ENCODE measurements at regions not wholly inside any gene's neighbourhood (a gene's known extent, or its start where the extent isn't known, plus 50 kb on each side); places are given as distances from the start of the nearest gene placed in this dataset.

DNA sequence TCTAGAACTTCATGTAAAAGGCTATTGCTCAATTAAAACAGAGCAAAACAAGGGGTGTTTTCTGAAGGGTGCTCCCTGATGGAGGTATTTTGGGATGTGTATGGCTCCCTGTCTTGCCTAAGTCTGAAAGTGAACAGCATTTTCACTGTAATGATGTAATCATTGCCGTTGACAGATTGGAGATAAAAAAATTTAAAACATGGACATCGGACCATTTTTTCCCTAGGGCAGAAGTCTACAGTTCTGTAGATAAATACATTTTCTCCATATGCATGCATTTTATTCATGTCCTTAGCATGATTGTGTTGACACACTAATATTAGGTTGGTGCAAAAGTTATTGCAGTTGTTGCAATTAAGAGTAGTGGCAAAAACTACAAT is 85.1 kb upstream of the ATXN1 start:
- Histone ChIP-seq H3K4me3 (no peak overlapping the region), H3K4me1 (peaks cover 15% of the 10 kb centered on the region), H3K36me3 (no peaks in the 10 kb centered on the region), H3K9me3 (no peaks in the 10 kb centered on the region), H3K27me3 (ENCODE audit: low read depth) (no peaks in the 10 kb centered on the region), H3K27ac (no peak overlapping the region)
- no peak for ATAC-seq
- TF ChIP-seq, protein P1, sequence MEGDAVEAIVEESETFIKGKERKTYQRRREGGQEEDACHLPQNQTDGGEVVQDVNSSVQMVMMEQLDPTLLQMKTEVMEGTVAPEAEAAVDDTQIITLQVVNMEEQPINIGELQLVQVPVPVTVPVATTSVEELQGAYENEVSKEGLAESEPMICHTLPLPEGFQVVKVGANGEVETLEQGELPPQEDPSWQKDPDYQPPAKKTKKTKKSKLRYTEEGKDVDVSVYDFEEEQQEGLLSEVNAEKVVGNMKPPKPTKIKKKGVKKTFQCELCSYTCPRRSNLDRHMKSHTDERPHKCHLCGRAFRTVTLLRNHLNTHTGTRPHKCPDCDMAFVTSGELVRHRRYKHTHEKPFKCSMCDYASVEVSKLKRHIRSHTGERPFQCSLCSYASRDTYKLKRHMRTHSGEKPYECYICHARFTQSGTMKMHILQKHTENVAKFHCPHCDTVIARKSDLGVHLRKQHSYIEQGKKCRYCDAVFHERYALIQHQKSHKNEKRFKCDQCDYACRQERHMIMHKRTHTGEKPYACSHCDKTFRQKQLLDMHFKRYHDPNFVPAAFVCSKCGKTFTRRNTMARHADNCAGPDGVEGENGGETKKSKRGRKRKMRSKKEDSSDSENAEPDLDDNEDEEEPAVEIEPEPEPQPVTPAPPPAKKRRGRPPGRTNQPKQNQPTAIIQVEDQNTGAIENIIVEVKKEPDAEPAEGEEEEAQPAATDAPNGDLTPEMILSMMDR (IDR thresholded peaks at IDR 0.05) = no peak
- no peak for DNase-seq
- intact Hi-C loops (cut with DNase I) = no loop called here

DNA sequence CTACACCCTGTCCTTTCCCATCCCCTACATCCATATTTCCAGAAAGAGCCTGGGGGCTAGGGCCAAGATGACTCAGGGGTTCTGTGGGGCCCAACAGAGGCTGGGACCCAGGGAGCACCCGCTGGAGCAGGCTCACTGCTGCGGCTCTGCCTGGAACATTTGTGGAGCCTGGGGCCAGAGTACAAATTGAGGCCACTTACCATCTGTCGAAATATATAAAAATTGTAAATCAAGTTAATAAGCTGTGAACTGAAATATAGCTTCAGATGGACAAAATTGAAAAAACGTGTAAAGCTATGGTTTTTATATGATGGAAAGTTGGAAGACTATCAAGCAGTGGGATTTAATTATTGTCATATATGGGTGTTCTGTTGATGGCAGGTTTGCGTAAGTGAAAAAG is 82.9 kb upstream of the ATXN1 start:
- Histone ChIP-seq H3K27me3 (ENCODE audit: low read depth) (no peaks in the 10 kb centered on the region), H3K9me3 (no peaks in the 10 kb centered on the region), H3K4me1 (peaks cover under 1% of the 10 kb centered on the region), H3K36me3 (no peaks in the 10 kb centered on the region), H3K27ac (no peak overlapping the region), H3K4me3 (no peak overlapping the region)
- no peak for DNase-seq
- intact Hi-C loops (cut with DNase I) = no loop called here
- no peak for ATAC-seq
- TF ChIP-seq, protein P1 (IDR thresholded peaks at IDR 0.05) = no peak

DNA sequence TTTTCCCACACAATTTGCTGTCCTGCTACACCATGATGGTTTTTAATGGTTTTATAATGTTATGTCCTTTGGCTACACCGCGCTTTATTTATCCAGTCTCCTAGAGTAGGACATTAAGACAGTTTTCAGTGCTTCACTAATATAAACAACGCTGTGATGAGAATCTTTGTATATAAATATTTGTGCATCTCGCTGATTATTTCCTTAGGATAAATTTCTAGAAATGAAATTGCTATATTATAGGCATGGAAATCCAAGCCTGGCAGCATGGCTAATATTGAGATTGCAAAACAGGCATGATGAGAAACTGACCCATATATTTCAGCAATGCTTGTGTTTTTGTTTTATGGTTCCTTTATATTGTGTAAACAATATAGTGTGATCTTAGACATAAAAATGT is 81.4 kb upstream of the ATXN1 start:
- H3K27me3 ChIP-seq (ENCODE audit: low read depth) = no peaks in the 10 kb centered on the region
- no peaks in the 10 kb centered on the region for H3K36me3 ChIP-seq
- no peaks in the 10 kb centered on the region for H3K9me3 ChIP-seq
- H3K27ac ChIP-seq = no peak overlapping the region
- DNase-seq = no peak
- TF ChIP-seq, protein P1 (IDR thresholded peaks at IDR 0.05) = no peak
- H3K4me1 ChIP-seq = no peaks in the 10 kb centered on the region
- intact Hi-C loops (cut with DNase I) = no loop called here
- ATAC-seq = no peak
- H3K4me3 ChIP-seq = no peak overlapping the region

DNA sequence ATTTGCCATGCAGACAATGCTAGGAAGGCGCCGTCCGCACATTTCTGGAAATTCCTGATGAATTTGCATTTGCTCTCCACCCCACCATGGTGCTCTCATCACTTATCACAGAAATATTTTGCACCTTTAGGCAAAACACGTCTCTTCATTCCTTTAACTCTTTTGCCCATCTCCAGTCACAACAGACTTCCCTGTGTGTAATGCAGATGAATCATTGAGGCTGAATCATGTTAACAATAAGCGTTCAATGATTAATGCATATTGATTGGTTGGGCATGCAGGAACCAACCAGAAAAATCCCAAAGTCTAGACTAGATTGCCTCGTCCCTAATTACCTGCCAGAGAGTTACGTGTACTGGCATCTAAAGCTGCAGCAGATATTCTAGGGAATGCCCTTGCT is 80.0 kb upstream of the ATXN1 start:
- intact Hi-C loops (cut with DNase I) = no loop called here
- DNase-seq (no peak), ATAC-seq (no peak)
- TF ChIP-seq, protein P1 (IDR thresholded peaks at IDR 0.05) = no peak
- H3K27me3 ChIP-seq (ENCODE audit: low read depth) = no peaks in the 10 kb centered on the region
- no peak overlapping the region for H3K27ac ChIP-seq
- H3K4me3 ChIP-seq = no peak overlapping the region
- no peaks in the 10 kb centered on the region for H3K4me1 ChIP-seq
- H3K36me3 ChIP-seq = no peaks in the 10 kb centered on the region
- H3K9me3 ChIP-seq = no peaks in the 10 kb centered on the region

DNA sequence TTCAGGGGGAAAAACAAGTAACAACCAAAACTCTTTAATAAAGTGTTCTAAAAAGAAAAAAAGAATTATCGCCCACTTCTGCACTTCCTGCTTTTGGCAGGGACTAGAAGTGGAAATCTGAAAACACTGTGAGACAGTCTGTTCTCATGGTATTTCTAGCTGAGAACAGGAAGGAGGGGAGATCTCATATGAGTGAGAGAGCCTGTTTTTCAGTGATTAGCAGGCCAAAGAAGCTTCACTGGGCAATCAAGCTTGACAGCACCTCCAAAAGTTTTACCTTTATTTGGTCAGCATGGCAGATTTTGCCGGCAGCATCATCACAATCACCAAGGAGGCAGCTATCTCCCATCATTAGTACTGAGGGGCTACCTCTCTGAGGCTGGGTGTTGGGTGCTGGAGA is 79.5 kb upstream of the ATXN1 start:
- no peak for DNase-seq
- Histone ChIP-seq H3K4me1 (no peaks in the 10 kb centered on the region), H3K4me3 (no peak overlapping the region), H3K27ac (no peak overlapping the region), H3K27me3 (ENCODE audit: low read depth) (no peaks in the 10 kb centered on the region), H3K36me3 (no peaks in the 10 kb centered on the region), H3K9me3 (no peaks in the 10 kb centered on the region)
- intact Hi-C loops (cut with DNase I) = no loop called here
- no peak for ATAC-seq
- TF ChIP-seq, protein P1 (IDR thresholded peaks at IDR 0.05) = no peak

DNA sequence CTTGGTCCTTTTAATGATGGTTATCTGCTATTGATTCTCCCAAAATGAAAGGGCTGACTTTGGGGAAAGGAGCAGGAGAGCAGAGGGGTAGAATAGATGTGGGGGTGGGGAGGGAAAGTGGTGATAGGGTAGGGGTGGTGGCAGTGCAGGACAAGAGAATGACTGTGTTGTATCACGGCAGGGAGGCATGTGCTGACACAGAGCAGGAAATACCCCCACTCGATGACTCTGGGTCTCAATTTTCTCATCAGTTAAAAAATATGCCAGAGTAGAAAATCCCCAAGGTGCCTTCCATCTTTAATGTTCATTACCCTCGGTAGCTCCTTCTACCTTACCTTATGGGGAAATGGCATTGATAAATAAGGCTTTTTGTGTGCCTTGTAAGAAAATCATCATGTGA is 79.0 kb upstream of the ATXN1 start:
- no peaks in the 10 kb centered on the region for H3K36me3 ChIP-seq
- no peak overlapping the region for H3K27ac ChIP-seq
- no peak for DNase-seq
- H3K9me3 ChIP-seq = no peaks in the 10 kb centered on the region
- no peak overlapping the region for H3K4me3 ChIP-seq
- TF ChIP-seq, protein P1 (IDR thresholded peaks at IDR 0.05) = no peak
- no peak for ATAC-seq
- no peaks in the 10 kb centered on the region for H3K27me3 ChIP-seq (ENCODE audit: low read depth)
- no peaks in the 10 kb centered on the region for H3K4me1 ChIP-seq
- intact Hi-C loops (cut with DNase I) = no loop called here

Measured in lower lobe of right lung (tissue), 2 donors.